Thoracic aorta (tissue), 2 donors: ENCODE measurements at regions not wholly inside any gene's neighbourhood (a gene's known extent, or its start where the extent isn't known, plus 50 kb on each side); places are given as distances from the start of the nearest gene placed in this dataset.

Experiments
- ATAC-seq: fragments of 150-250 bp; one replicate; pipeline ENCODE4 v1.8.0; 2017; ENCODE audit warnings: low read depth; ENCODE audit not compliant: insufficient number of reproducible peaks, low FRiP score
- DNase-seq: peaks from one replicate; pipeline ENCODE4 v3.0.0-alpha.2; 2020; ENCODE audit warnings: low spot score
- H3K27ac ChIP-seq, 2 donors: fragments of 200-600 bp; sonication (generic); 1 replicate in 1 of 2; 2 replicates in 1 of 2; pipeline ENCODE4 v1.5.1; 2016; ENCODE audit warnings: mild to moderate bottlenecking in 2 of 2, moderate library complexity in 2 of 2
- H3K27me3 ChIP-seq: fragments of 200-600 bp; sonication (generic); replicated peaks from 2 replicates; pipeline ENCODE4 v1.6.0; 2016; ENCODE audit warnings: mild to moderate bottlenecking; ENCODE audit not compliant: insufficient read depth
- H3K36me3 ChIP-seq: fragments of 200-600 bp; sonication (generic); one replicate; pipeline ENCODE4 v1.5.1; 2016
- H3K4me1 ChIP-seq, 2 donors: fragments of 200-600 bp; sonication (generic); 1 replicate in 1 of 2; 2 replicates in 1 of 2; pipeline versions ENCODE4 v1.5.1 to v1.6.0; 2016; ENCODE audit warnings: low read depth in 2 of 2, mild to moderate bottlenecking in 1 of 2; ENCODE audit not compliant: control insufficient read depth in 1 of 2
- H3K4me3 ChIP-seq: fragments of 200-600 bp; sonication (generic); 2 replicates; pipeline ENCODE4 v1.5.1; 2016; ENCODE audit warnings: mild to moderate bottlenecking
- H3K9me3 ChIP-seq: fragments of 200-600 bp; sonication (generic); 2 replicates; pipeline ENCODE4 v1.5.1; 2016
- CTCF ChIP-seq: fragments of 200-600 bp; sonication (generic); IDR thresholded peaks from one replicate; pipeline ENCODE4 v1.5.1; 2019; ENCODE audit warnings: antibody characterized with exemption

GRCh38 chr1:177753655-177754054 is 216.2 kb downstream of the SEC16B start:
- ATAC-seq: no peak
- H3K27ac ChIP-seq: no peak overlapping the region
- no peak for DNase-seq
- no peak overlapping the region for H3K4me3 ChIP-seq
- TF ChIP-seq CTCF: no peak
- no peaks in the 10 kb centered on the region for H3K27me3 ChIP-seq
- H3K36me3 ChIP-seq: no peaks in the 10 kb centered on the region
- no peaks in the 10 kb centered on the region for H3K9me3 ChIP-seq
- no peaks in the 10 kb centered on the region for H3K4me1 ChIP-seq

GRCh38 chr1:177748080-177748801 is 221.6 kb downstream of the SEC16B start:
- no peak for ATAC-seq
- no peaks in the 10 kb centered on the region for H3K4me1 ChIP-seq
- TF ChIP-seq CTCF: no peak

GRCh38 chr1:177746155-177746554 is 223.7 kb downstream of the SEC16B start:
- no peak for TF ChIP-seq CTCF
- Histone ChIP-seq H3K27me3 (no peaks in the 10 kb centered on the region), H3K4me3 (no peak overlapping the region), H3K9me3 (no peaks in the 10 kb centered on the region), H3K36me3 (no peaks in the 10 kb centered on the region), H3K4me1 (no peaks in the 10 kb centered on the region), H3K27ac (no peak overlapping the region)
- DNase-seq (no peak), ATAC-seq (no peak)

More at GRCh38 chr1:177748080-177748801, 221.6 kb downstream of the SEC16B start:
- DNase-seq: no peak
- H3K4me3 ChIP-seq: no peak overlapping the region
- H3K9me3 ChIP-seq: no peaks in the 10 kb centered on the region
- H3K27ac ChIP-seq: no peak overlapping the region
- H3K36me3 ChIP-seq: no peaks in the 10 kb centered on the region
- H3K27me3 ChIP-seq: no peaks in the 10 kb centered on the region

- Histone ChIP-seq H3K9me3 (no peaks in the 10 kb centered on the region), H3K4me1 (no peaks in the 10 kb centered on the region), H3K4me3 (no peak overlapping the region), H3K36me3 (no peaks in the 10 kb centered on the region), H3K27ac (no peak overlapping the region), H3K27me3 (no peaks in the 10 kb centered on the region)
- ATAC-seq (no peak), DNase-seq (no peak)
- no peak for TF ChIP-seq CTCF
Observed at GRCh38 chr1:177744906-177745305, 225.0 kb downstream of the SEC16B start.

- TF ChIP-seq CTCF: no peak
- Histone ChIP-seq H3K4me3 (no peak overlapping the region), H3K27me3 (no peaks in the 10 kb centered on the region), H3K27ac (no peak overlapping the region), H3K36me3 (no peaks in the 10 kb centered on the region), H3K4me1 (no peaks in the 10 kb centered on the region), H3K9me3 (no peaks in the 10 kb centered on the region)
- ATAC-seq: no peak
- DNase-seq: no peak
Observed at GRCh38 chr1:177741476-177741875, 228.4 kb downstream of the SEC16B start.
